ENCODE measurements at regions not wholly inside any gene's neighbourhood (a gene's known extent, or its start where the extent isn't known, plus 50 kb on each side); places are given as distances from the start of the nearest gene placed in this dataset.

DNA sequence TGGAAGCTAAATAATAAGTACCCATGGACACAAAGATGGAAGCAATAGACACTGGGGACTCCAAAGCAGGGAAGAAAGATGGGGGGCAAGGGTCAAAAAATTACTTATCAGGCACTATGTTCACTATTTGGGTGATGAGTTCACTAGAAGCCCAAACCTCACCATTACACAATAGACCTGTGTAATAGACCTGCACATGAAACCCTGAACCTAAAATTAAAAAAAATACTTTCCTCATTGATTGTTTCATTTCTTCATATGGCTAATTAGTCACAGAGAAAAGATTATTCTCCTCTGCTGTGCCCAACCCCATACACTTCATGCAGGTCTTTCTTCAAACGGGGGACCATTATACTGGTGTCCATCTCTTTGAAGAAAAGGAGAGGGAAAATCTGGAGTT, 213.0 kb upstream of the DTNBP1 start:
- no peak for TF ChIP-seq CTCF (IDR thresholded peaks at IDR 0.05; ENCODE audit: low read depth, low read length)
- no peak for DNase-seq (ENCODE audit: extremely low read depth, low read depth)

GRCh38 chr6:15874821-15875220, 212.0 kb upstream of the DTNBP1 start:
- no peak for TF ChIP-seq CTCF (IDR thresholded peaks at IDR 0.05; ENCODE audit: low read depth, low read length)
- no peak for DNase-seq (ENCODE audit: extremely low read depth, low read depth)

GRCh38 chr6:15874326-15874725, 211.5 kb upstream of the DTNBP1 start:
- no peak for DNase-seq (ENCODE audit: extremely low read depth, low read depth)

GRCh38 chr6:15872241-15873103, 209.6 kb upstream of the DTNBP1 start:
- no peak for DNase-seq (ENCODE audit: extremely low read depth, low read depth)
- TF ChIP-seq CTCF (IDR thresholded peaks at IDR 0.05; ENCODE audit: low read depth, low read length) = no peak

More at GRCh38 chr6:15874326-15874725, 211.5 kb upstream of the DTNBP1 start:
- no peak for TF ChIP-seq CTCF (IDR thresholded peaks at IDR 0.05; ENCODE audit: low read depth, low read length)

DNA sequence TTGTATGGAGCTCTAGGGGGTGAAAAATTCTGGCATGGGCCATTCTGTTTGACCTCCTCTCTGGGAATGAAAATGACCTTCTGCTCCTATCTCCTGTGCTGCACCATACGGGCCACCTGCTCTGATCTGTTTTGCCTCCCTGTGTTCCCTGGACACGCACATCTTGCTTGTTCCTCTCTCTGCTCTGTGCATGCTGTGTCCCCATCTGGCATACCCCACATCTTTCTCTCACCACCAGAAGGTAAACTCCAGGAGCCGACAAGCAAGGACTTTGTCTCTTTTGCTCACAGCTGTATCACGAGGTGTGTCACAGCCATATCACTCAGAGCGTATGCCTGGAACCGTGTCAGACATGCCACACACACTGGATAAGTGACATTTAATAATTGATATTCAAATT, 208.4 kb upstream of the DTNBP1 start:
- no peak for DNase-seq (ENCODE audit: extremely low read depth, low read depth)
- TF ChIP-seq CTCF (IDR thresholded peaks at IDR 0.05; ENCODE audit: low read depth, low read length) = no peak

GRCh38 chr6:15870333-15871043, 207.7 kb upstream of the DTNBP1 start:
- no peak for DNase-seq (ENCODE audit: extremely low read depth, low read depth)
- TF ChIP-seq CTCF (IDR thresholded peaks at IDR 0.05; ENCODE audit: low read depth, low read length) = no peak

GRCh38 chr6:15864708-15865062, 201.9 kb upstream of the DTNBP1 start:
- TF ChIP-seq CTCF (IDR thresholded peaks at IDR 0.05; ENCODE audit: low read depth, low read length) = no peak
- no peak for DNase-seq (ENCODE audit: extremely low read depth, low read depth)

Data from AG09319 (cell line).